ENCODE measurements at regions not wholly inside any gene's neighbourhood (a gene's known extent, or its start where the extent isn't known, plus 50 kb on each side); places are given as distances from the start of the nearest gene placed in this dataset.

DNA sequence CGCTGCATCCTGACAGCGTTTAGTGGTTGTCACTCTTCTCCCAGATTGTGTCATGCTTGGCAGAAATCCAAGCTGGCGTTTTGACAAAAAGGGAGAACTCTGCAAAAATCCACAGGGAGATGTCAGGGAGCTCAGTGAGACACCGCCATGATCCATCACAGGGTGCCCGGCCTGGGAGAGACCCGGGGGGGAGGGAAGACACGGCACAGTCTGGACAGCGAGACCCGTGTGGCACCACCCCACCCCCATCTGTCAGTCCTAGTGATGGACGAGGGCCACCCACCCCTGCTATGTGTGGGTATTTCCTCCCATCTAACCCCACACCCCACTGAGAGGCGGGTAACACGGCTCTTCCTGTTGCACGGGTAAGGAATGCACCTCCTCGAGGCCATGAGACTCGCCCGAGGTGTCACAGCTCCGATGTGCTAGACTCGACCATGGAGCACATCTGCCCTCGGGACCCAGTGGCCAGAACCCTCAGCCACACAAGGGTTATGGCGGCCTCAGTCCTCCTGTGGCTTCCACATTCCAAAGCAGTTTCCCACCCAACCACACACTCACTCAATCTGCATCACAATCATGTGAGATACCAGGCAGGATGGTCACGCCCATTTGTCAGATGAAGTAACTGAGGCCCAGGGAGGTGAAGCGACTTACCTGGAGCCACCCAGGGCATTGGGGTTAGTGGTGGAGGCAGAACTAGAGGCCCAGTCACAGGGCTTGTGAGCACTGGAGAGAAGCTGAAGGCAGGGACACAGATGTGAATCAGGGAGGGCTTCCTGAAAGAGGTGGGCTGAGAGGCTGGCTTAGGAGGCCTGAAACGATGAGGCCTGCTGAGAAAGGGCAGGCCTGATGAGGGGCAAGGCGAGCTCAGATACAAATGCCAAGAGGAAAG lies 688.5 kb downstream of the MATN1 start:
- no peak for DNase-seq (ENCODE audit: low read depth)
- TF ChIP-seq, protein P1, sequence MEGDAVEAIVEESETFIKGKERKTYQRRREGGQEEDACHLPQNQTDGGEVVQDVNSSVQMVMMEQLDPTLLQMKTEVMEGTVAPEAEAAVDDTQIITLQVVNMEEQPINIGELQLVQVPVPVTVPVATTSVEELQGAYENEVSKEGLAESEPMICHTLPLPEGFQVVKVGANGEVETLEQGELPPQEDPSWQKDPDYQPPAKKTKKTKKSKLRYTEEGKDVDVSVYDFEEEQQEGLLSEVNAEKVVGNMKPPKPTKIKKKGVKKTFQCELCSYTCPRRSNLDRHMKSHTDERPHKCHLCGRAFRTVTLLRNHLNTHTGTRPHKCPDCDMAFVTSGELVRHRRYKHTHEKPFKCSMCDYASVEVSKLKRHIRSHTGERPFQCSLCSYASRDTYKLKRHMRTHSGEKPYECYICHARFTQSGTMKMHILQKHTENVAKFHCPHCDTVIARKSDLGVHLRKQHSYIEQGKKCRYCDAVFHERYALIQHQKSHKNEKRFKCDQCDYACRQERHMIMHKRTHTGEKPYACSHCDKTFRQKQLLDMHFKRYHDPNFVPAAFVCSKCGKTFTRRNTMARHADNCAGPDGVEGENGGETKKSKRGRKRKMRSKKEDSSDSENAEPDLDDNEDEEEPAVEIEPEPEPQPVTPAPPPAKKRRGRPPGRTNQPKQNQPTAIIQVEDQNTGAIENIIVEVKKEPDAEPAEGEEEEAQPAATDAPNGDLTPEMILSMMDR (IDR thresholded peaks at IDR 0.05; ENCODE audit: low read depth, low read length, missing control alignments): no peak
- in situ Hi-C loops (cut with HindIII; ENCODE audit: low sequenced_read_pairs): loop anchor here (5.0 kb wide), 1 partner anchor 42 kb away; no protein-coding TSS in a partner anchor
- no peak overlapping the region for H3K4me3 ChIP-seq (ENCODE audit: low read depth, low read length)

- DNase-seq (ENCODE audit: low read depth): no peak
- TF ChIP-seq, protein P1 (IDR thresholded peaks at IDR 0.05; ENCODE audit: low read depth, low read length, missing control alignments): no peak
- no peak overlapping the region for H3K4me3 ChIP-seq (ENCODE audit: low read depth, low read length)
- in situ Hi-C loops (cut with HindIII; ENCODE audit: low sequenced_read_pairs): loop anchor here (5.0 kb wide), 1 partner anchor 43 kb away; no protein-coding TSS in a partner anchor
These were observed 689.2 kb downstream of the MATN1 start for GRCh38 chr1:30034105-30034626.

DNA sequence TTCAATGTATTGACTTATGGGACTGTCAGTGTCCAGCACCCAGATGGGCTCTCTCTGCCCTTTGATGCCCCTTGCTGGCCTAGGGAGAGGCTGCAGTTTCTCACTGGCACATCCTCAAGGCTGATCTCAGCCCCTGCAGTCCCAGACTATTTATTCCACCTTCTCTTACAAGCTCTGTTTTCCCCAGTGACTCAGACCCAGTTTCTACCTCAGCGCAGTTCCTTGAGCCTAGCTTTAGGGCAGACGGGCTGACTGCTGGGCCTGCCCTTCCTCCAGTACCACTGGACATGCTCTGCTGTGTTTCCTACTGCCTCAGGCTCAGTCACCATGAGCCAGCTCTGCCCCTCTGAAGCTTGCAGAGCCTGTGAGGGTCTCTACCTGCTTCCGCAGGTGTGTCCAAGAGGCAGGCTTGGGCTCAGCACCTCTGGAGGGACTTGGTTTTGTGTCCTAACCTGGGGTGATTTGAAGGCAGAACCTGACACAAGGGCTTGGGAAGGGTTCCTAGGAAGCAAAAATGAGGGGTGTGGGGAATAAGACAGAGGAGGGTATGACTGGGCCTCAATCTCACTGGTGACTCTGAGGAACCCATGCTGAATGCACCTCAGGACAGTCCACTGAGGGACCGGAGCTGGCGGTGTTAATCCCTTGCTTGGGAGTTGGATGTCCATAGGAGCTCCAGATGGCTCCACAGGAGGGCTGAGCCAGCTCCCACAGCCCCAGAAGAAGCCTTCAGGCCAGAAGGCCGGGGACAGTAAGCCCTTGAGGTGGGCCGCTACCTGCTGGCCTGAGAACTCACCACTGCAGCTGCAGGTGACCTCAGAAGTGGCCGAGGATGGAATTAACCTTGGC lies 689.9 kb downstream of the MATN1 start:
- no peak overlapping the region for H3K4me3 ChIP-seq (ENCODE audit: low read depth, low read length)
- DNase-seq (ENCODE audit: low read depth): no peak
- TF ChIP-seq, protein P1 (IDR thresholded peaks at IDR 0.05; ENCODE audit: low read depth, low read length, missing control alignments): no peak
- in situ Hi-C loops (cut with HindIII; ENCODE audit: low sequenced_read_pairs): loop anchor here (5.0 kb wide), 1 partner anchor 44 kb away; no protein-coding TSS in a partner anchor

GRCh38 chr1:30032302-30032701 lies 691.1 kb downstream of the MATN1 start:
- in situ Hi-C loops (cut with HindIII; ENCODE audit: low sequenced_read_pairs): loop anchor here (5.0 kb wide), 1 partner anchor 45 kb away; no protein-coding TSS in a partner anchor
- DNase-seq (ENCODE audit: low read depth): no peak
- H3K4me3 ChIP-seq (ENCODE audit: low read depth, low read length): no peak overlapping the region
- TF ChIP-seq, protein P1 (IDR thresholded peaks at IDR 0.05; ENCODE audit: low read depth, low read length, missing control alignments): no peak

- DNase-seq (ENCODE audit: low read depth): no peak
- in situ Hi-C loops (cut with HindIII; ENCODE audit: low sequenced_read_pairs): loop anchor here (5.0 kb wide), 1 partner anchor 48 kb away; no protein-coding TSS in a partner anchor
- TF ChIP-seq, protein P1 (IDR thresholded peaks at IDR 0.05; ENCODE audit: low read depth, low read length, missing control alignments): no peak
- H3K4me3 ChIP-seq (ENCODE audit: low read depth, low read length): no peak overlapping the region
These were observed 693.7 kb downstream of the MATN1 start for GRCh38 chr1:30029677-30030076.

GRCh38 chr1:30028939-30029338 lies 694.4 kb downstream of the MATN1 start:
- in situ Hi-C loops (cut with HindIII; ENCODE audit: low sequenced_read_pairs): no loop called here
- TF ChIP-seq, protein P1 (IDR thresholded peaks at IDR 0.05; ENCODE audit: low read depth, low read length, missing control alignments): no peak

More at GRCh38 chr1:30028939-30029338, 694.4 kb downstream of the MATN1 start:
- H3K4me3 ChIP-seq (ENCODE audit: low read depth, low read length): no peak overlapping the region
- DNase-seq (ENCODE audit: low read depth): no peak
